HG03108 (cell line): ENCODE measurements at regions not wholly inside any gene's neighbourhood (a gene's known extent, or its start where the extent isn't known, plus 50 kb on each side); places are given as distances from the start of the nearest gene placed in this dataset.

Experiments
- ATAC-seq: cut with Tn5 transposase; IDR thresholded peaks from one replicate; pipeline ENCODE4 v1.9.1; 2021; ENCODE audit warnings: moderate library complexity; ENCODE audit not compliant: unreplicated experiment

DNA sequence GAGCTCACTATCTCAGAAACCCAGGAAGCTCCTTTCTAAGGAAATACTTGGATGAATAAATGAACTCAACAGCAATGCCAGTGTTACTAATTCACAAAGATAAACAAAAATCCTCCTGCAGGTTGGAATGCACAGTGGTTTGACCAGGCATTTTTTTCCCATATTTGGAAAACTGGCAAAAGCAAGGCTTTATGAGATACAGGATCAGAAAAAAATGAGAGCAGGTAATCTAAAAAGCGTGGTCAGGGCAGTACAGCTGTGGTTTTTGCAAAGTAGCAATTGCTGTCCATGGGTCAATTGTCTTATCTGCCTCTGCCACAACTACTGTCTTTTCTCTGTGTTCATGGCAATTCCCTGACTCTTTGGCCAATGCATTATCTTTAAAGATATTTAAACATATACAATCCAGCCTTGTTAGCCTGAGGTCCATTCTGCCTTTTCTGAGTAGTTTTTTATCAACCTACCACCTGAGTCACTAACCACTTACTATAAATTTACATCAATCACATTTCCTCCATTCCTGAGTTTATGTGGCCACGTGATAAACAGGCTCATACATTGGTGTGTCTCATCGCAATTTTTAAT lies 564.5 kb upstream of the IGFBP3 start:
- ATAC-seq, result no peak

DNA sequence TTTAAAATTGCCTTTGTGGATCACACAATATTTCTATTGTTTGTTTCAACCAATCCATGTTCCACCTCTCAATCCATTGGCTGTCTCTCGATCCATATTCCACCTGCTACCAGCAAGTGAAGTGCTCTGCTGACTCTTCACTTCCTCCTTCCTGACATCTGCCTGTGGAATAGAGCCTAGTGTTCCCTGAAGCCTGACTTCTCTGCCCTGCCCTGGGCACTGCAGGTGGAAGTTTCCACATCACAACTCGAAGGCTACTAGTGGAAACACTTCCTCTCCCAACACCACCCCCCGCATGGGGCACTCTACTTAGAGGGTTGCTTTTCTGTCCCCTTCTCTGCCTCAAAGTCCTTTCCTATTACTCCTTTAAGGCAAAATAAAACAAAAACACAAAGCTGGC lies 563.8 kb upstream of the IGFBP3 start:
- no peak for ATAC-seq

DNA sequence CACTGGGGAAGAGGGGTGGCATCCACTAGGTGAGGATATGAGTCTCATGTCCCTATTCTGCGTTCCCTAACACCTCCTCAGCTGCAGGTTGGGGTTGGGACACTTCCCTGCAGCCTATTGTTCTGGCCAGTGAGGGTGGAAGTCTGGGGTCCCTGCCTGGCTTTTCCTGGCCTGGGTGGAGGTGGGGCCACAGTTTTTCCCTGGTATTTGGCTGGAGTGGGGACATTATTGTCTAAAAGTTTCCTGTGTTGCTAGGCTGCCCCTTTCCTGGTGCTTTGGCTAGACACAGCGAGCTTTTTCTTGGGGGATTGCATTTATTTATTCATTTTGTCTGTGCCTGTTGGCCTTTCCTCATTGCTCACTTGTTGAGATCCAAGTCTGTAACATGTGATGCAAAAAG lies 559.5 kb upstream of the IGFBP3 start:
- no peak for ATAC-seq

DNA sequence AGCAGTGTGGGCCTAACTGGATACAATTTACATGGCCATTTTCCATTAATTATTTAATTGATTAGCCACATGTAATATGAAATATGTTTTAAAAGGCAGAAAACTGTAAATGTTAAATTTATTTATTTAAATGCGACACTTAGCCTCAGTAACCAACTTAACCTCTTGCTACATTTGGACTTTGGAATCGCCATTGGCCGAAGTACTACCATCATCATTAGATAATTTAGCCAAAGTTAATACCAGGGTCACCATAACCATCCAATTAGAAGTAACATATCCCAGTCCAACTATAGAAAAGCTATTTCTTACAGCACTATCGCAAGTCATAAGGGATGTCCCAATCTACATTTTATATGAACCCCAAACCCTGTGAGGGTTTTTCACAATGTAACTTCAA lies 558.6 kb upstream of the IGFBP3 start:
- no peak for ATAC-seq

DNA sequence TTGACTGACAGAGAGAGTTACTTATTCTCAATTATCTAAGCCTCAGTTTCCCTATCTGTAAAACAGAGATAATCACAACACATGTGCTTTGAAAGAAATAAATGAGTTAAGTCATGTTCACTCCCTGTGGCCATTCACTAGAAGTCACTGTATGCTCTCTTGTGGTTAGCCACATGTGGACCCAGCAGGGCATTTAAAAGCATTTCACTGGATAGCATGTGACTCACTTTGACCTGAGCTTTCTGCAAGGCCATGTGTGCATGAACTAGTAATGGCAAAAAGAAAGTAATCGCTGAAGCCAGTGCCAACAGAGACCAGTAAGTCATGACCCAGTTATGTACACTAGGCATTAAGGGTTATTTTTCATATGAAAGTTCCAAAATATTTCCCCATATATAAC lies 557.0 kb upstream of the IGFBP3 start:
- no peak for ATAC-seq

DNA sequence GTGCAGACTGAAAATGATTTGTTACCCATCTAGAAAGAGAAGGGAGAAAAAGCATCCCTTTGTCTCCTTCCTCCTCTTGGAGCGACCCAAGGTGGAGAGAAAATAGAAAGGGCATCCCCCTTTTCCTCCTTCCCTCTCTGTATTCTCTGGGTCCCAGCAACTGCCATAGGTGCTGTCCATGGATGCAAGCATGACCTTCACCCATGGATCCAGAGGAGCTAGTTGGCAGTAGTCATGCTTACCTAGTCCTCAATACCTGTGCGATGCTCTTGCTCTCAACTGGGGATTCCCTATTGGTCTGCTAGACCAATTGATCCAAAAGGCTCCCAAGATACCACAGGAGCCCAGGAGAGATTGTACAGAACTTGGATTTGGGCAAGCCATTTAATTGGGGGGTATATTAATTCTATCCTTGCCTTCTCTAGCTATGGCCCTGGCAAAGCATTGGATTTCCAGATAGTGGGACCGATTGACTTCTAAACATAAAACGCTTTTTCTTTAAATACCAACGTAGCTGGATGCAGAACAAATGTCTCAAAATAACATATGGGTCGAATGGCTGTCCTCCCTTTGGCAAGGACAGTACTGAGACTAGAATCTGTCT lies 547.8 kb upstream of the IGFBP3 start:
- no peak for ATAC-seq

DNA sequence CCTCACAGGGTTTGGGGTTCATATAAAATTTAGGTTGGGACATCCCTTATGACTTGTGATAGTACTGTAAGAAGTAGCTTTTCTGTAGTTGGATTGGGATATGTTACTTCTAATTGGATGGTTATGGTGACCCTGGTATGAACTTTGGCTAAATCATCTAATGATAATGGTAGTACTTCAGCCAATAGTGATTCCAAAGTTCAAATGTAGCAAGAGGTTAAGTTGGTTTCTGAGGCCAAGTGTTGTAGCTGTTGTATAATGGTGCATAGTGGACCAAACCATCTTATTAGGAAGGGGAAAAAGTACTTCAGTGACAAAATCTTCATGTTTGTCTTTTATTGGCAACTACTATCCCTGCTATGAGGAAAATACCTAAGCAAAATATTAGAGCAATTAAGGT lies 542.1 kb upstream of the IGFBP3 start:
- no peak for ATAC-seq

DNA sequence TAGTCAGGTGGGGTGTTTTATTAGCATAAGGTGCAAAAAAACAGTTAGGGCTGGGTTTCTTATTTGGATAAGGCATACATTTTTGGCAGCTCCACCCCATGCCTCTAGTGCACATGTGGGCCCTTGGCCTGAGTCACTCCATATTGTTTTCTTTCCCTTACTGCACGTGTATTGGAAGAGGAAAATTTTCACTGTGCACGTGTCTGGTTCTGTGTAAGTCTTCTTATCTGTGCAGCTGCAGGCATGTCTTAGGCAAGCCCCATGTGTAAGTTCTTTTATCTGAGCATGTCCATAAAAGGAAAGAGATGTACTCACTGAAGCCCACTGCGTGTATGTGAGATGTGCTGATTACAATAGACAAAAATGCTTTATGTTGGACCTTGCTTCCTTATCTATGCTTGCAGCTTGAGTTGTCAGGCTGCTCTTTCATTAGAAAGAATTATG lies 540.3 kb upstream of the IGFBP3 start:
- no peak for ATAC-seq

DNA sequence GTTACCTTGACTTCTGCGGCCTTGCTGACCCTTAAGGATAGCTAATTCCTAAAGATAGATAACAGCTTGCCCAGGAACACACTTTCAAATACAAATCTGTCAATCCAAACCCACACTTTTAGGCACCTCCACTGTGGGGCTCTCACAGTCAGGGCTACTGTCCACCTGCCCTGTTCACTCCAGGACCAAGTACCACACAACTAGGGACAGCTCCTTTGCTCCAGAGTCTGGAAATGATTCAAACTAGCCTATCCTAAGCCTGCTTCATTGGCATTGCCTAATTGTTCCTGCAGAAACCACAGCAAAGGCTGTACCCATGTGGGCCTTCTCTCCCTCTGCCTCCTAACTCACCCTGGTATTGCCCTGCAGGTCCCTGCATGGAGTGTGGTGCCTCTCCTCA lies 538.9 kb upstream of the IGFBP3 start:
- no peak for ATAC-seq

DNA sequence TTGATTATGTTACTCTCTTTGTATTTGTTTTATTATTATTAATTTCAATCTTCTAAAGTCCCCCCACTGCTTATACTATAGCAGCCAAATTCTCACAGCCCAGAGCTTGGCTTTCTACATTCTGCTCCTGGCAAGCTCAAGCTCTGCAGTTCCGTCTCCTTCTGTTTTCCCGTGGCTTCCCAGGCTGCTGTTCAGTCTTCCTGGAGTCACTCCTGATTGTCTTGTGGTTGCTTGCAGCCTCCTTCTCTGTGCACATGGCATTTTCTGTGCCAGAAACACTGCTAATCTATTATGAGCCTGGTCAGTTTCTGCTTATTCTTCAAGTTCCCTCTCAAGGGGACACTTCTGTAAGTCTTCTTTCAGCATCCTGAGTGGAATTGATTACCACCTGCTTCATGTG lies 533.7 kb upstream of the IGFBP3 start:
- no peak for ATAC-seq

DNA sequence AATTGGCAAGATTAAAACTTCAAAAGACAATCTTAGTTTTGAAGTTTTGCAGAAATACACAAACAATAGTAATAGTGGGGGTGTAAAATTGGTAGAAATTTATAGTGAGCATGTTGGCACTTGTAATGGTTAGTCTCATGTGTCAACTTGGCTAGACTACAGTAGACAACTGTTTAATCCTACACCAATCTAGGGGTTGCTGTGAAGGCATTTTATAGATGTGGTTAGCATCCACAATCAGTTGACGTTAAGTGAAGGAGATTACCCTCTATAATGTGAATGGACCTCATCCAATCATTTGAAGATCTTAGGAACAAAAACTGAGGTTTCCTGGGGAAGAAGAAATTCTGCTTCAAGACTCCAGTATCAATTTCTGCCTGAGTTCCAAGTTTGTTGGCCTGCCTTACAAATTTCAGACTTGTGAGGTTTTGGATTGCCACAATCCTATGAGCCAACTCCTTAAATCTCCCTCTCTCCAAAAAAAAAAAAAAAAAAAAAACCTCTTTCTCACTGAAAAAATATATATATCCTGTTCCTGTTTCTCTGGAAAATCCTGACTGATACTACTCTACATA lies 531.6 kb upstream of the IGFBP3 start:
- no peak for ATAC-seq

DNA sequence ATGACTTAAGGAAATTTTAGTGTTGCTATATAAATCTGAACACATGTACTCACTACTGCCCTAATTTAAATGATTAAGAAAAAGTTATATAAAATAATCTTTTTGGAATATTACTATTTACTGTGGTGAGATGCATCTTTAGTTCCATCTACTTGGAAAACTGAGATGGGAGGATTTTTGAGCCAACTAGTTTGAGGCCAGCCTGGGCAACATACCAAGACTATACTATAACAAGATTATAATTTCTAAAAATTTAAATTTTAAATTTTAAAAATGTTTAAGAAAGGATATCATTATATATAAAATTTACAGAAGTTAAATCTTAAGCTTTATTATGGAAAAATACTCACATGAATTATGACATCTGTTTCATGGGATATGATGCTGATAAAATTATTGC lies 530.8 kb upstream of the IGFBP3 start:
- ATAC-seq, result no peak

DNA sequence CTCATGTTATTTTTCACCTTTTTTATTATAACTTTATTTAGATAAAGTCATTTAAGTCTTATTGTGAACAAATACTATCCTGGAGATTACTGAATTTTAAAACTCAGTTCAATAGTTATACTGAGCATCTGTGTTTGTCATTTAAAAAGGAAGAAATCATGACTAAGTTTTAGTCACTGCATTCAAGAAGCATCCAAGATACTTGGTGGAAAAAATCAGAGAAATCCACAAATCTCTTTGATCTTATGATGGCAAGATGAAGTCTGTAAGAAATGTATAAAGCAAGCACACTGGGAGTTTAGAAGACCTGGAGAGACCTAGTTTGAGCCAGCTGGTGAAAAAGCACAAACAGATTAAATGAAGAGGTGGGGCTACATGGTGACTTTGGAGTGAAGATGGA lies 529.8 kb upstream of the IGFBP3 start:
- no peak for ATAC-seq

DNA sequence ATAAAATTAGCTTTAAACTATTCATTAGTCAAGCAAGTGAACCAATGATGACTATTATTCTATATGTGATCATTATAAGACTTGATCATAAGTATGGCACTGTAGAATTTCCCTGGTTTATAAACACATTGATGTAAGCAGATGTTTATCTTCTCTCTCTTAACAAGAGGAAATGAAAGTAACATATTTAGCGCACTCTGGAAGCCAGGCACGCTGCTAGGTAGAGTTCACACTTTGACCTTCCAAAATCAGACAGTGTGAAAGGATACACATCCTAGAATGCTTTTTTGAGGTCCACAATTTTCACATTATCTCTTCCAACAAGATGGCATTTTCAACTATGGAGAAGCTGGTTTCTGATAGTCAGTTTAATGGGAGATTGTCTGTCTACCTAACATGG lies 529.4 kb upstream of the IGFBP3 start:
- ATAC-seq, result no peak

DNA sequence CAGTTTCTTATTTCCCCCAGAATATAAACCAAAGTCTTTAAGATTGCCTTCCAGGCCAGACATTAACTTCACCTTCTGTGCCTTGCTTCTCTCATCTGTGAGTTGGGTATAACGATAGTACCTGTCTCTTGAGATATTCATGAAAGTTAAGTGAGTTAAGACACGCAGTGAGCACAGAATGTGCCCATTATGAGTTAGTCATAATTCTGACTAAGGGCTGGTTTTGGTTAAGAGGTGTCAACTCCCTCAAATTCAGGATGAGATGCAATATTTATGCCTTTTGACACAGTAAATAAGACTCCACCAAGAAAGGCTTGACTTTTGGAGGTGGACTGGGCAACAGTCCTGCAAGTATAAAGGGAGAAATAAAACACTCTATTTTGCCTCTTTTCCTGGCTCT lies 528.7 kb upstream of the IGFBP3 start:
- ATAC-seq, result no peak

DNA sequence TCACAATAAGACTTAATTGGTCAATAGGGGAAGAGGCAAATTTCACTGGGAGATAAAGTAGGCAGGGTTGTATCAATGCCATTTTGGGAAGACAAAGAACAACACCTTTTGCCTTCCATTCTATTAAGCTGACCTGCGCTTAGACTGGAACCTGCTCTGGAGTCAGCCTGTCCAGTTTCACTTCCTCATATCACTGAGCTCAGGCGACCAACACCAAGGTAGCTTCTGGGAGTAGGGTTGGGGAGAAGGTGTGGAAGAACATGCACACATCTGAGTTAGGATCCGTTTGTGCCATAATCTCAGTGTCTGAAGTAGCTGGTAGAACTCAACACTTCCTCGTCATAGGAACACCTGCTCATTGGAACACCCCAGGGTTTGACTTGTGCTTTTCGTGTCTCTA lies 527.4 kb upstream of the IGFBP3 start:
- no peak for ATAC-seq

DNA sequence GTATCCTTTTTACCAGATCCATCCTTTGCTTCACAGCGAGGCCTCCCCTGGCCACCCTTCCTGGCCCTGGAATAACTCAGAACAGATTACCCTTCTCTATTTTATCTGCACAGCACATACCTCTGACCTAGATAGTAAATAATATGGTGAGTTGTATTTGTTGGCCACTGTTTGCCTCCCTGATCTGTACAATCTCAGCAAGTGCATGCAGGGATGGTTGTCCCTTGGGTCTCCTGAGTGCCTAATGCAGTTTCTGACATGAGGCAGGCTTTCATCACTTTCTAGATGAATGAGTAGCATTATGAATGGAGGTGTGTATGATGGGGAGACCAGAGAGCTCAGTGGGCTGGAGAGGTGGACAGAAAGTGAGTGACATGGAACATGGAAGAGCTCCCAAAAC lies 525.1 kb upstream of the IGFBP3 start:
- no peak for ATAC-seq

DNA sequence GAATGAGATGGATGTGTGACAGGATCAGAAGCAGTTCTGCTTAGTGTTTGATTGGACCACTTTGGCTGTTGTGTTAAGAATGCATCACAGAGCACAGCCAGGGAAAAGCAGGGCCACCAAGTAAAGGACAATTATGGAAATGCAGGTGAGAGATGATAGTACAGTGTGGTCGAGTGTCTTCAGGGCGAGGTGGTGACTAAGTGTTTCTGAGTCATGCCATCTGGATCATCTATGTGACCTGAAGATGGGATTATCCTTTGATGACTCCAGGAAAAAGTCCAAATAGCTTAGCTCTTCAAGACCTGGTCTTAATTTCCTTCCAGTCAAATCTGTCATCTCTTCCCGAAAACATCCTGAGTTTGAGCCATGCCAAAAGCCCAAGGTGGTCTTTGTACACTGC lies 523.2 kb upstream of the IGFBP3 start:
- ATAC-seq, result no peak

DNA sequence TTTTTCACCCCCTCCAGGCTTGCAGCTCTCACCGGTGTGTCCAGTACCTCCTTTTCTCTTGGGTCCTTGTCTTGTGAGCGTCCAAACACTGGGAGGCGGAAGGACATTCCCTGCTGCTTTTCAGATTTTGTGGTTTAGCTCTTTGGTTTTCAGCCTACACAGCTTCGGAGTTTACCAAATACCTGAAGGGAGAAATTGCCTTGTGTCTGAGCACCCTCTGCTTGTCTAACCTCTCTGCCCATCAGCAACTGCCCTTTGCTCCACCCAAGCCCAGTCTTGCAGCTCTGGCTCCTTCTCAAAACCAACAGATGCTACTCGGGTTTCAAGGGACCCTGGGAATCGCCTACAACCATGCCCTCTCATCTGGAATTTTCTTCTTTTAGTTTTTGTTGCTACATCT lies 519.1 kb upstream of the IGFBP3 start:
- ATAC-seq, result no peak

DNA sequence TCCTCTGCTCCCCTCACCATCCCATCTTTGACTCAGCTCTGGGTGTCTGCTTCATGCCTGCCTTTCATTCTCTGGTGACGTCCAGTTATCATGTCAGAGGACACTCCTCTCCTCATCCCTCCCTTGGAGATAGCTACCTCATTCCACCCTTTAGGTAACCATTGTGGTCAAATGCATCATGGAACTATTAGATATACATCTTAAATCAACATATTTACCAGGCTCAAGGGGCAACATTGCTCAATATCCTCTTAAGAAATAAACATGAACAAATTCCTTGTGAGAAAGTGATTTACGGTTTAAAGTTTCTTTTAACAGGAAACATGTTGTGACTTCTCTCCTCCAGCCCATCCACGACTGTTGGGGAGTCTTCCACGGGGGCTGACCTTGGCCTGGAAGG lies 511.6 kb upstream of the IGFBP3 start:
- ATAC-seq, result no peak

DNA sequence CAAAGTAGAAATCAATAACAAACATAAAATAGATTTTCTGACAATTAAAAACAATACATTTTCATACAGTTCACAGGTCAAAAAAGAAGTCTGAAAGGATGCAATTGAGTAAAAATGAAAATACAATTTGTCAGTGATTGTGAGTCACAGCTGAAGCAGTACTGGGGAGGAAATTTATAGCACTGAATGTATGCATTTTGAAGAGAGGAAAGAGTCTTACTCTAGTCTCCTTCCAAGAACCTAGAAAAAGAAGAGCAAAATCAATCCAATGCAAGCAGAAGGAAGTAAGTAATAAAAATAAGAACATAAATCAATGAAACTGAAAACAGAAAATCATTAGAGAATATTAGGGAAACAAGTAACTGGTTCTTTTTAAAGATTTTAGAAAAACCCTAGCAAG lies 507.2 kb upstream of the IGFBP3 start:
- ATAC-seq, result no peak

DNA sequence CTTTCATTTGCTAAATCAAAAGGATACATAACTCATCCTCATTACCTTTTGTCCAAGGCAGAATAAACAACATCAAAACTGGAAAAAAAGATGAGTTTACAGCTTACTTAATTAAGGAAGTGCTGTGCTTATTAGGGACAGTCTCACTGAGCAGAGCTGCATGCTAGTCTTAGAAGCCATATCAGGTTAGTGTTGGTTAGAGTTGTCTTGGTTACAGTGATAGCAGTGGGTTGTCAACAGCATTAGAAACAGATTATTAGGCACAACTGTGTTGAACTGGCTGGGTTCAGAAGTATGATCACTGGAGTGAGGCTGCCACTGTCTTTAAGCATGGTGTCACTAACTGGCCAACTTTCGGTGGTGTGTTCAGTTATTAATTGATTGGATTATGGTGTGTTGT lies 503.9 kb upstream of the IGFBP3 start:
- ATAC-seq, result no peak
